ENCODE measurements at regions not wholly inside any gene's neighbourhood (a gene's known extent, or its start where the extent isn't known, plus 50 kb on each side); places are given as distances from the start of the nearest gene placed in this dataset.

DNA sequence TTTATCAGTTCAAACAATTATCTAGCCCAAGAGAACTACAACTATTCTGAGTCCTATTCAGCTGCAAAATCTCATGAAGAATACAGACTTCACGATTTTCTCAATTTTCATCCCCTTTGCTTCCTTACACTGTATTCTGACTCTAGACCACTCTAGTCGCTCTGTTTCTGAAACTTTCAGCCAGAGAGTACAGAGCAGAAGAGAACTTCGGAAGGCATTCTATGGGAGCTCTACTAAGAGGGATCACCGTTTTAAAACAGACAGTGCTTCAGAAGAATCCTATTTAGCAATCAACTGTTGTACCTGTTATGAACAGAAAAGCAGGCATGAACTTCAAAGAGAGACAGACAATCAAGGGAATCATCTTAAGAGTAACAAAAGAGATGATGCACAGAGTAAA is 419.4 kb downstream of the SHQ1 start:
- H2BK20ac ChIP-seq (ENCODE audit: low read length) = no peak overlapping the region
- CTCF ChIA-PET (ENCODE audit: partially characterized antibody) = no interaction called here
- H3K27ac ChIP-seq (ENCODE audit: low read depth, low read length) = no peak overlapping the region
- H3K9ac ChIP-seq (replicated peaks in 1 of 4; ENCODE audit: extremely low read depth in 1 of 4, low read depth in 3 of 4, low read length in 3 of 4) = no peak overlapping the region
- H3K9me3 ChIP-seq (ENCODE audit: insufficient read depth in 2 of 2, low read depth in 1 of 2, low read length in 1 of 2) = no peaks in the 10 kb centered on the region
- H2BK15ac ChIP-seq (ENCODE audit: low read length) = no peak overlapping the region
- H3K79me1 ChIP-seq (ENCODE audit: low read depth, low read length) = peaks cover 6% of the 10 kb centered on the region; the same call in 1 of the 2 replicates
- H4K8ac ChIP-seq (ENCODE audit: extremely low read depth, insufficient read depth, low read length) = no peak overlapping the region
- no peak overlapping the region for H2AK5ac ChIP-seq (ENCODE audit: low read depth, low read length)
- POLR2A ChIA-PET (ENCODE audit: partially characterized antibody) = no interaction called here
- TF ChIP-seq POLR2A (IDR thresholded peaks at IDR 0.05; ENCODE audit: control extremely low read depth in 1 of 2, low read depth in 2 of 2, low read length in 2 of 2) (no peak), SAP30 (IDR thresholded peaks at IDR 0.05; ENCODE audit: insufficient read depth, insufficient replicate concordance, low read length) (no peak), CHD1 (IDR thresholded peaks at IDR 0.05; ENCODE audit: low read depth, low read length) (no peak), CEBPB (IDR thresholded peaks at IDR 0.05; ENCODE audit: low read depth, low read length) (no peak), RAD21 (IDR thresholded peaks at IDR 0.05 in 1 of 2, conservative IDR thresholded peaks at IDR 0.05 in 1 of 2; ENCODE audit: low read depth in 2 of 2, low read length in 2 of 2) (no peak), EP300 (IDR thresholded peaks at IDR 0.05; ENCODE audit: borderline replicate concordance in 1 of 2, low read depth in 2 of 2, low read length in 2 of 2) (no peak), BCL11A (IDR thresholded peaks at IDR 0.05; ENCODE audit: low read depth in 2 of 2, low read length in 2 of 2) (no peak), TAF7 (optimal IDR thresholded peaks at IDR 0.05; ENCODE audit: borderline replicate concordance, low read depth, low read length) (no peak)
- no peak overlapping the region for H2BK12ac ChIP-seq (ENCODE audit: low read depth, low read length)
- H3K23ac ChIP-seq (ENCODE audit: insufficient read length) = no peak overlapping the region
- no peak overlapping the region for H2AFZ ChIP-seq (ENCODE audit: low read length)
- H2BK5ac ChIP-seq (ENCODE audit: low read depth, low read length) = no peak overlapping the region
- H3K36me3 ChIP-seq (ENCODE audit: control insufficient read depth in 2 of 4, insufficient read depth in 4 of 4, low read length in 3 of 4) = no peaks in the 10 kb centered on the region
- no peaks in the 10 kb centered on the region for H3K23me2 ChIP-seq (ENCODE audit: low read depth, low read length)
- no peak overlapping the region for H3K56ac ChIP-seq (replicated peaks; ENCODE audit: insufficient read length, low read depth, low read length)
- no peak overlapping the region for H3K4me2 ChIP-seq (ENCODE audit: insufficient read depth in 1 of 2, low read depth in 2 of 2, low read length in 2 of 2)
- H3K27me3 ChIP-seq (replicated peaks in 1 of 4; ENCODE audit: control insufficient read depth in 3 of 4, extremely low read depth in 1 of 4, insufficient read depth in 3 of 4, low read length in 3 of 4) = no peaks in the 10 kb centered on the region
- DNase-seq (ENCODE audit: low read depth in 1 of 2, low spot score in 2 of 2) (no peak), FAIRE-seq (no peak)
- H4K20me1 ChIP-seq (replicated peaks in 1 of 2; ENCODE audit: control insufficient read depth in 1 of 2, insufficient read depth in 2 of 2, low read length in 2 of 2) = peaks cover 10 to 19% of the 10 kb centered on the region in 2 experiments
- H3K4me1 ChIP-seq (replicated peaks in 1 of 4; ENCODE audit: control insufficient read depth in 3 of 4, insufficient read depth in 4 of 4, low read length in 3 of 4) = peaks cover 0 to 7% (median 1%) of the 10 kb centered on the region in 4 experiments; a peak in 2 of 7 replicates
- H3K4ac ChIP-seq (replicated peaks; ENCODE audit: insufficient read length, low read depth, low read length) = no peak overlapping the region
- H4K91ac ChIP-seq (replicated peaks; ENCODE audit: insufficient read length, low read length) = no peak overlapping the region
- H4K5ac ChIP-seq (ENCODE audit: insufficient read length, low read depth, low read length) = no peak overlapping the region
- no peak overlapping the region for H3K18ac ChIP-seq (ENCODE audit: extremely low read depth, low read length)
- 76% methylated on average over 4 of the region's 4 CpGs; no CpG with 5 or more reads in 1 of the 2 experiments for WGBS, 2 experiments (ENCODE audit: extremely low coverage in 1 of 2, insufficient coverage in 1 of 2, insufficient read length in 1 of 2, insufficient replicate concordance in 2 of 2, low coverage in 1 of 2, low lambda C conversion rate in 2 of 2, missing lambda C conversion rate in 1 of 2)
- peaks cover 28 to 96% of the 10 kb centered on the region in 2 experiments for H3K79me2 ChIP-seq (ENCODE audit: control insufficient read depth in 1 of 2, insufficient read depth in 2 of 2, low read length in 2 of 2)
- no peak overlapping the region for H2BK120ac ChIP-seq (replicated peaks; ENCODE audit: low read depth, low read length)
- no peak overlapping the region for H3K14ac ChIP-seq (ENCODE audit: insufficient read length)
- no peak overlapping the region for H3K4me3 ChIP-seq (ENCODE audit: extremely low read depth in 1 of 4, insufficient read depth in 2 of 4, low read depth in 3 of 4, low read length in 4 of 4)

All from H1 (cell line).